Renal cortical epithelial cell (primary cell): ENCODE measurements at regions not wholly inside any gene's neighbourhood (a gene's known extent, or its start where the extent isn't known, plus 50 kb on each side); places are given as distances from the start of the nearest gene placed in this dataset.

Experiments used
- DNase-seq: peaks from one replicate; pipeline ENCODE4 v3.0.0-alpha.2; 2011; ENCODE audit warnings: low read depth

DNA sequence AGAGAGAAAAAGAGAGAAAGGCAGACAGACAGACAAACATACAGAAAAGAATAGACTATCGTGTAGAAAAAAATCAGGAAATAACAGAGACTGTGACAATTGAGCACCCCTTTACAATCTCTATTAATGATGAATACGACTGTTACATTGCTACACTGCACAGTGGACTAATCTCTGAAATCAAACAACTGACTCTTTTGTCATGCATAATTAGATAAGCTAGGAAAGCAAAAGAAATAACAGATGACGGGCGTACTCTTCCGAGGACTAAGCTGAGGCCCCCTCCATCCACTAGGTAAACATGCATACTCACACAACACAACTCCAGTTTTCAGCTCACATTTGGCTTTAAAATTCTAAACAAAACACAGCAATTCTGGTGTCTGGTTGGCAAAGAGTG lies 267.0 kb downstream of the NOL4 start:
- no peak for DNase-seq

DNA sequence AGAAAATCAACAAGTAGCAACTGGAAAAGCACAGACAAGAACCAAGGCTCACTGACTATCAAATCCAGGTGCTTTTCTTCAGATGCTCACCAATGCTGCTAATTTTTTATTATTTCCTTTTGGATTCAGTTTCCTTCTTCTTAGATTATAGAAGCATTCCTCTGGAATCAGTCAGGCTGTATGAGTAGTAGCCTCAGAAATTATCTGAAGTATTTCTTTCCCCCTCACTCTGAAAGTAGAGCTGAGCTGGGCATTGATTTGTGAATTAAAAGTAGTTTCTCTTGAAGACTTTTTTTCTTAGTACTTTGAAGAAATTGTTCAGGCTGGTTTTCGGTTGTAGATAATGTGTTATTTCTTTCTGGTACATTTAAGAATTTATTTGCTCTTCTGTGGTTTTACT lies 273.7 kb downstream of the NOL4 start:
- peak; percentile 14 for DNase-seq

DNA sequence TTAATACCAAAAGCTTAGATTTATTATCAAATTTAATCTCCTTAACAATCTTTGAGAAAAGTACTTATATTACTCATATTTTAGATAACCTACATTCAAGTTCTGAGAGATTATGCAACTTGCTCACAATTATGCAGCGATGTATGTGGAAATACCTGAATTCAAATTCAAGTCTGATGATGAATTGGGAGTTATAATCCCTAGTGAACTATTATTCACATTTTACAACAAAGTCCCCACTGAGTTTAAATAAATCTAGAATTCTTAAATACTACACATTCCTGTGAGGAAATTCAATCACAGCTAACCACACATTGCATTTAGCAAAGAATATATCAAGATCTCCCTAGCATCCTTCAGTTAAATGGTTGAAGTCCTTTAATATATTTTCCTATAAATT lies 278.4 kb downstream of the NOL4 start:
- DNase-seq, result no peak

DNA sequence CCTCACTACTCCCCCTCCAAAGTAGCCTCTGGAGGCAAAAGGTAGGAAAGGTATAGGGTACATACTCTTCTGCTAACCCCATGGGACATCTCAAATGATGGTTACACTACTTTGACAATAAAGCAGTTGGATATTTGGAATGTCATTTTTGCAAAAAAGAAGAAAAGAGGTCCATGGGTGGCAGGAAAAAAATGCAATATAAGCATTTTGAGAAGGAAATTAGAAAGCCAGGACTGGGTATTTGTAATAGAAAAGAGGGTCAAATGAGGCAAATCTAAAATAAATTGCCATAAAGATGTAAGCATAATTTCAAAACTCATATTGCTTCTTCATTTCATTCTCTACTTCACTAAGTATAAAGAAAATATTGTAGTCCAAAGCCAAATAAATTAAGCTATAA lies 280.2 kb downstream of the NOL4 start:
- DNase-seq, result no peak

DNA sequence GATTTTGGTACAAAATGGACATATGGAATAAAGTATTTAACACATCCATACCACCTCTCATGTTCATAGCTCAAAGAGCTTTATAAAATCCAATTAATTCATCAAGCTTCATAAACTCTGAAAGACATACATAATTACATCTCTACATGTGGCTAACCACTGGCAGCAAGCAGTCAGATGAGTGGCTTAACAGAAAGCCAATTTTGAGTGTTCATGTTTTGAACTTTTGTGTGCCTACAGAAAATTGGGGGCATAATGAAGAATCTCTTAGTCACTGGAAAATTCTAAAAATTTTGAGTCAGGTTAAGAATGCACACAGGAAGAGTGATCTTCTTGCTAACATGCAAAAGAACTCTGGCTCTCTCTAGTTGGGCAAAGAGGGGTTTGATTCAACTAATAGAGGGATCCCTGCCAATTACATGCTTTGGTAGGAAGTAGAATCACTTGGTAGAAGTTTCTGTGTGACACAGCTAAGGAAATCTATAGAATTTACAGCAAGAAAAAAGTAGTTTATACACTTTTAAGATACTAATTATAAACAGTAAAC lies 287.4 kb downstream of the NOL4 start:
- DNase-seq, result no peak

DNA sequence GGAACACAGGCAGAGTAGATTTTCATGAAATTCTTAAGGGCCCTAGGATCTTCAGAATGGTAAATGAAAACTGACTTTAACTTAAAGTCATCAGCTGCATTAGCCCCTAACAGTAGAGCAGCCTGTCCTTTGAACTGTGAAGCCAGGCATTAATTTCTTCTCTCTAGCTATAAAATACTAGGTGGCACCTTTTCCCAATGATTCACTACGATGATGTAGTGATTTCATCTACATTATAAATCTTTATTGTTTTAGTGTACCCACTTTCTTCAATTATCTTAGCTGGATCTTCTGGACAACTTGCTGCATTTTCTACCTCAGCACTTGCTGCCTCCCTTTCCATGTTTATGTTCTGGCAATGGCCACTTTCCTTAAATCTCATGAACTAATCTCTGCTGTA lies 290.5 kb downstream of the NOL4 start:
- DNase-seq, result no peak

DNA sequence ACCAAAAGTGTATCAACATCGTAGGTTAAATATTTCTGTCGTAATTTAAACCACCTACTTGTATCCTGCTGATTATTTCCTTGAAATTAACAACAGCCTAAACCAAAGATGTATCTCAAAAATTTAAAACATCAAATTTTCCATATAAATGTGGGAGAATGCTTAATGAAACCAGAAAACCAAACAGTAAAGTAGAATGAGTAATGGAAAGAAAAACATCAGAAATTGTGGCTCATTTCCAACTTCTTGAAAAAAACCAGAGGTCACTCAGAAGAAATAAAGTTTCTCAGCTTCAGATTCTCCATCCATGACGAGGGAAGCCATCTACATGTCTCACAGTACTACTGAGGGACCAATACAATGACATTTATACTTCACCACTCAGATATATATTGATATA lies 296.5 kb downstream of the NOL4 start:
- DNase-seq, result peak; percentile 66

DNA sequence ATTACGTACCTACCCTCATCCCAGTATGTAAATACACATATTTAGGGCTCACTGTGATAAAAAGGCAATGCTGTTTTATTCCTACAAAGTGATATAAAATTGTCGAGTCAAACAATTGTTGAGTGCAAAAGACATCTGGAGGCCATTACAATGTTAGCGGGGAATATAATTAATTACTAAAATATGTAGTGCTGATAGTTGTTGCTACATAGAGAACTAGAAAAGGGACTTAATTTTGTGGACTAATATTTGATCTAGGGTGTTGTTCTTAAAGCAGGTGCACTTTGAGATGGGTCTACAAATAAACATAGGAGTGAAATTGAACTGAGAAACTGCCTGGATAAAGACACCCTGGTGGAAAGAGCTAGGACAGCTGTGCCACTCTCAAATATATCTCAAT lies 300.1 kb downstream of the NOL4 start:
- DNase-seq, result no peak

DNA sequence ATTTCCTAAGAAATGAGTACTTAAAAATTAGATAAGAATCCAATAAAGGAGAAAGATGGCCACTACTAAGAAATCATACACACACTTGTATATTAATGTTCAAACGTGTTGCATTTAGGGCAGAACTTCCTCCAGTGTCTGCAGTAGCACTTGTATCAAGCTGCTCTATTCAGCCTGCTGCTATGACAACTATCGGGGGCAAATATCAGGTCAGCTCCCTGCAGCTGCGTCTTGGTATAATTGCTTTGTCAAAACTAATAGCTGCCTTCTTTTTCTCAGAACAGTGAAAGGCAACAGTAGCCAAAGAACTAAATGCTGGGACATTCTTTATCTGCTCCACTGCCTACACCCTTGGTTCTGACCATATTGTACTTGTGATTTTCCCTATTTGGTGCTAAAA lies 300.7 kb downstream of the NOL4 start:
- DNase-seq, result no peak

DNA sequence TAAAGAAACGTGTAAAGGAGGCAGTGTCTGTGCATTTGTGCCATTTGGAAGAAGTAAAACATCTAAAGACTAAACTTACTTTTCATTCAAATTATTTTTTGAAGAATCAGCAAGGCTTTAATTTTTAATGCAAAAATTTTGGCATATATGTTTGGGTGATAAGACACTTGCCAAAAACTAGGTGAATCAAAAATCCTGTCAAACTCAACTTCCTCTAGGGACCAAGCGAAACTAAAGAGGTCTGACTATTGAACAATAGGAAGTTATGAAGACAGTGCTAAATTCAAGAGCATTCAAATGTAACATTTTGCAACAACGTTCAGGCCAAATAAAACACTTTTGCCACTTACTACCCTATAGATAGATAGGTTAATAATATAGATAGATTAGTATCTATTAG lies 306.1 kb downstream of the NOL4 start:
- no peak for DNase-seq

DNA sequence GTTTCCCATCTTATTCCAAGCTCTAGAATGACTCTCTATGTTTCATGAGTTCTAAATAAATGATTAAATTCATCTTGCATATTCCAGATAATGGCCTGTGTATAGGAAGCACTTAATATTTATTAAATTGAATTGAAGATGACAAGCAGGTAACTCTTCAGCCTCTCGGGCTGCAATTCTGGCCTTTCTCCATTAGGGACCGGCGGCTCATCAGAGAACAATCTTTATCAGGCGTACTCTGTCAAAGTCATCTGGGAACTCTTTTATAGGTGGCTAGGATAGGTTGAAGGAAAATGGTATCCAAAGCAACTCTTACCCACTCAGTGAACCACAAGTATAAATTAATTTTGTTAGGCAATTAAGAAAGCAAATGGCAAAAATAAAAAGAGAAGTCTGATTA lies 308.5 kb downstream of the NOL4 start:
- DNase-seq, result no peak

DNA sequence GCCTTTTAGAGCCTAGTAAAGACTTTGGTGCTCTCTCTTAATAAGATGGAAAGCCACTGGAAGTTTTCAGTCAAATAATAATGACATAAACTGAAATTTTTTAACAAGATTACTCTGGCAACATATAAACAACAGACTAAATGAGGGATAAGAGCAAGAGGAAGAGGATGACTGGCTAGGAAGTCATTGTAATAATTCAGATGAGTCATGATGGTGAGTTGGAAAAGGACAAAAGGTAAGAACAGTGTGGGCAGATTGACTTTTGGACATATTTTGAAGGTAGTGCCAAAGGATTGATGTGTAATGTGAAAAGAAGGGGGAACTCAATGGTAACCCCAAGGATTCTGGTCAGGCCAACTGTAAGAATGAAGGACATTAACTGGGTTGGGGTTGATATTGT lies 310.3 kb downstream of the NOL4 start:
- DNase-seq, result peak; percentile 70

DNA sequence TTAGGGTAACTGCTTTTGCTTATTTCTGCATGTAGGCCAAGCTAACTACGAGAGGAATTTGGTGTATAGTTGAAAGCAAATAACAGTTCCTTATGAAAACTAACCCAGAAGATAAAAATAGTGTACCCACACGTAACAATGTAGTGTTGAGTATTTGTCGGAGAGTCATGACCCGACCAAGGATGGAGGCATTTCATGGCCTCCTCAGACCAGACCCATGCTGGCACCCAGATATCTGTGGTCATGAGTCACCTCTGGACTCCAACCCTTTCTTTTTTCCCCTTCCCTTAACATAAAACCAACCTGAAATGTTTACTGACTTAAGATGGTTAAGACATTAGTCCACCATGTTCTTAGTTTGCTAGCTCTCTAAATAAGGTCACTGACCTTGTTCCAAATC lies 318.7 kb downstream of the NOL4 start:
- peak; percentile 41 for DNase-seq

DNA sequence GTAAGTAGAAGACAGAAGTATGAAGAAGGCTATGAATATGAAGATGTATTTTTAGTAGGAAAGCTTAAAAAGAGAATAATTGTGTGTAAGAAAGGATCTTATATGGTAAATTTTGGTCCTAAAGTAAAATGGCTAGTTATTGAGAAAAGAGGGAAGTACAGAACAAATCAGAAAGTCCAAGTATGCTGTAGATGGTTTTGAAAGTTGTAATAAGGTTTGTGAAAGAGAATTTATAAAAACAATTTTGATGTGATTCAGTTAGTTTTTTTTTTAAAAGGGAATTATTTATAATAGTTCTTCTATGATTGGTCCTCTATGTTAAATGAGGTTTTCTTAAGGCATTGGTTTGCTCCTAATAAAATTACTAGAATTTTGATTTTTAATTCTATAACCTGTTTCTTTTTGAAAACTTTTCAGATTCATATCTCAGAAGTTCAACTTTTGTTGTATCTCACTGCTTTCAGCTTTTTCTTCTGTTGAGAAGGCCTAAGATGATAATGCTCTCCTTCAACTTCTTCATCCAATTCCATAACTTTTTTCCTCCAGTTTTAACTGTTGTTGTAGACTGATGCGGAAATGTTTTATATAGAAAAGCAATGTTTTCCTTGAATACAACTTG lies 322.7 kb downstream of the NOL4 start:
- no peak for DNase-seq

DNA sequence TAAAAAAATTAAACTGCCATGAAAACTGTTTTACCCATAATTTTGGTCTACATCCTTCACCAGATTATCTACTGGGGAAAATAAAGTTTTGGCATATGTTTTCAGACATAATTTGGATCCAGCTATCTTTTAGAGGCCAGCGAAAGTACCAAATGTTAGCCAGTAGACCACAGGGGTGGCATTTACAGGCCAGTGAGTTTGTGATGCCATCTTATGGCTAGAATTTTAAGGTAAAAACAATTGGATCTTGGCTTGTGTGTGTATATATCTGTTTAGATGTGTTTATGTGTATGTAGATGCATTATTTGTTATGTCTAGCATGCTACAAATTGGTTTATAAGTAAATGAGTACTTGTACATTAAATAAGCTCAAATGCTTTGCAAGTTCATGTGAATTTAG lies 322.6 kb downstream of the ASXL3 start:
- DNase-seq, result no peak

DNA sequence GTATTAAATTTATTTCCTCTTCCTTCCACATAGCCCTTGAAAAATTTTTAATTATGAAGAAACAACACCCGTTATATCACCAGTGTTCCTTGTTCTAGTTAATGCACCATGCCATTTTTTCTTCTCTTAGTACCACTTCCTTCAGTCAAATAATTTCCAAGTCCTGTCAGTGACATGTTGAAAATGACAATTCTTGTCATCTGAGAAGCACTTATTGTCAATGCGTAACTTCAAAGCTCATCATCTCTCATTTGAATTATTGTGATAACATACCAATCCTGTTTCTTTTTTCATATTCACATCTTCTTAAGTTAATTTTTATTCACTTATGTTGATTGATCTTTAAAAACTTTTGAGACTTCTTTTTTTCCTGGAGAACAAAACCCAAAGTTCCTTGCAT lies 320.4 kb downstream of the ASXL3 start:
- DNase-seq, result no peak

DNA sequence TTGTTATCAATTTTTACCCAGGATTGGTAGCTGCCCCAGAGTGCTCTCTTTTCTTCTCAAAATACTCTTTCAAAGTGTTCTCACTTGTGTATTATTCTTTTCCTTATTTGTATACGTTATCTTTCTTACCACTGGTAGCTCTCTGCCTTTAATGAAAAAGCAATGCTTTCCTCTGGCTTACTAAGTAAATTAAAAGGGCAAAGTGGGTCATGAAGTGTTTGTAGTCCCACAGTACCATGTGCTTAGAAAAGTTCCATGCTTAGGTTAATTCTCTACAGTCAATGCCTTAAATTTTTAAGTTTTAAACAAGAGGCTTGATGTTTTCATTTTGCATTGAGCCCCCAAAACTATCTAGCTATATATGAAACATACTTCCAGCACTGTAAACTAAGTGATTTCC lies 300.2 kb downstream of the ASXL3 start:
- no peak for DNase-seq

DNA sequence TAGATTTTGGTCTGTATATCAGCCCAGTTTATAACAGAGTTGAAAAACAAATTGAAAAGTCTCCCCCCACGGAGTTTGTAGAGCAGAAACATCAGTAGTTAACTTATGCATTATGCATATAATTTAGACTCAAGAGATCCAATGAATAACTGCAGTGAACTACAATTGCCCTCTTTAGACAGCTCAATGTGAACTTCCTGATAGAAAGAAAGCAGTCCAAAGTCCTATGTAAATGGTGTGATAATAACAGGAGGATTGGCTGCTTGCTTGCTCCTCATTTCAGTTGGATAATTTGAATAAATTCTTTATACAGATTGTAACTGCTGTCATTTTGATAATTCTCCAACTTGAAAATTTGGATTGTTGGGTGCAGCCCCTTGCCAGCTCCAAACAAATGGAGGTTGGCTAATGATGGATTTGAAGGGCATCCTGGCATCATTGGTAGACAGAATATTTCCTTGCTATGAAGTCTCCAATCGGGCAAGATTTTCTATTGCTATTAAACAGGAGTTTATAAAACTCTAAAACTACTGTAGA lies 297.1 kb downstream of the ASXL3 start:
- DNase-seq, result no peak

DNA sequence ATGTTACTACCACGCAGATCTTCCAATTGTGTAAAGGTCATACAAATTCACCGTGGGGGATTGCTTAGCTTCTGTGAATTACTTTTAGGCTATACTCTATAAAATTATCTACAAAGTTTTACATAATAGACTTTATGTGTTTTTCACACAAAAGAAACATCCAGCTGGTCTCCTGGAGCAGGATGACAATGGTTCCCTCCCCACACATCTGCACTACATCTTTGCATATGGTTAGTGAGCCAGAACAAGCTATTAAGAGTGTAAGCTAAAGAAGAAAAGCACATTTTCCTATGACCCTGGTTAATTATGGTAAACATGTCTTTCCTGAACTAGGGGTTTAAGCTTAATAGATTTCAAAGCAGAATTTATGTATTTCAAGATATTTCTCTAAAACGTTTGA lies 295.1 kb downstream of the ASXL3 start:
- DNase-seq, result no peak

DNA sequence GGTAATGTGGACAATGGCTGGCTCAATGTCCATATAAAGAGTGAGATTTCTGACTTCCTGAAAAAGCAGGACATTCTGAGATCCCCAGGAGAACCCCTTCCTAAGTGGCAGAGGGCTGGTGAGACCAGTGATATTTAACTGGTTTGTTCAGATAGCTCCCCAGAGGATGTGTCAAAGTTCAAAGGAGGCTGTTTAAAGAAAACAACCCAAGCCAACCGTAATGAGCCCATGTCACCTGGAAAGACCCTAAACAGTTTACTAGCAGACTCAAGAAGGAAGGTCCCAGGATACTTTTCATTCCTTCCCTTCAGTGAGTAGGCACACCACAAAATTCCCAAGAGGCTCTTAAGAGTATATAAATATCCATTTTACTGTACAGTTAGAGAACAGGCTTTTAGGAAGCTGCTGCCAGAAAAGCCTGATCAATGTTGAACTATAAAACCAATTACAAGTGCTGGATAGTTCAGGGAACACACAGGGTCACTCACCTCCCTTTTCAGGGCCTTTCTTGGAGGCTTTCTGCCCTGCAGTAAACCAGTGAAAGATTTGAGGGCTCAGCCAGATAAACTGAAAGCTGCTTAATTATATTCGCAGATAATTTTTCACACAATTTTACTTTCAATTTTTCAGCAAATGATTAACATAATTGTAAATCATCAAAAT lies 293.5 kb downstream of the ASXL3 start:
- DNase-seq, result no peak

DNA sequence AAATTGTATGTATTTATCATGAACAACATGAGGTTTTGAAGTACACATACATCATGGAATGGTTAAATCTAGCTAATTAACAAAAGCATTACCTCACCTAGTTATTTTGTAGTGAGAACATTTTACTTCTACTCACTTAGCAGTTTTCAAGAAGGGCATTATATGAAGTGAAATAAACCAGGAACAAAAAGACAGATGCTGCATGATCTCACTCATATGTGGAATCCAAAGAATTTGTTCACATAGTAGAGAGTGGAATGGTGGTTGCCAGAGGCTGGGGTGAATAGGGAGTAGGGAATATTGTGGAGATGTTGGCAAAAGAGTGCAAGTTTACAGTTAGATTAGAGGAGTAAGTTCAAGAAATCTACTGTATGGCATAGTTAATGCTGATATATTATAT lies 292.0 kb downstream of the ASXL3 start:
- peak; percentile 29 for DNase-seq

DNA sequence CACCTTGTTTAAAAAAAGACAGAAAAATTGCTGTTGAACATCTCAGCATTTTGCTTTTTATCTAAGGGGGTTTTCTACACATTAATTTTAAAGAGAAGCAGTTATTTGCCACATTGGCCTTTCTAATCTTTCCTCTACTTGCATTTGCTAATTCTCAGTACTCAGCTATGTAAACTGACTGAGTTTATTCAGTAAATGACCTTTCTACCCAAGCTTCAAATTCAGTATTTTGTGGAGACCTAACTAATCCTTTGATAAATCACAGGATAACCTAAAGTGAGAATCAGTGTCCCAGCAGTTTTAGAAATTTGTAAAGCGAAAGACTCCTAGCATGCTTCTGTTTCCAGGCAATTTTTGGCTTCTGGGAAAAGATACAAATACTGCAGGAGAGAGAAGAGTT lies 288.4 kb downstream of the ASXL3 start:
- no peak for DNase-seq

DNA sequence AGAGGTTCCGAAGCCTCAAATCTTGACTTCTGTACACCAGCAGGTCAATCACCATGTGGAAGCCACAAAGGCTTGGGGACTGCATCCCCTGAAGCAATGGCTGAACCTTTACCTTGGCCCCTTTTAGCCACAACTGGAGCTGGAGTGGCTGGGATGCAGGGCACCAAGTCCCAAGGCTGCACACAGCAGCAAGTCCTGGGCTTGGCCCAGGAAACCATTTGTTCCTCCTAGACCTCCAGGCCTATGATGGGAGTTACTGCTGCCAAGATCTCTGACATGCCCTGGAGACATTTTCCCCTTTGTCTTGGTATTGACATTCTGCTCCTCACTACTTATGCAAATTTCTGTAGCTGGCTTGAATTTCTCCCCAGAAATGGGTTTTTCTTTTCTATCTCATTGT lies 285.9 kb downstream of the ASXL3 start:
- DNase-seq, result no peak

DNA sequence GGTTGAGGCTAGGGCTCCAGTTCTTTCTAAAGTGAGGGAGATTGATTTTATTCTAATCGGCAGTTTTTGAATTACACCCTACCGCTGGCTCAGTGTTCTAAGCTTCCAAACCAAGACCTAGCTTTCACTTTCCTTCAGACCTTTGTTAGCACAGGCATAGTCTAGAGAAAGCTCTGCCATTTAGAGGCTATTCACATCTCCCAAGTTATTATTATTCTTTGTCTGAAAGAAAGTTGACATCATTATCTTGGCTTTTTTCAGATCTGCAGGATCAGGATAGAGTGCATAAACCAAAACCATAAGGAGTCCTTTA lies 276.8 kb downstream of the ASXL3 start:
- no peak for DNase-seq
